Activated T-helper 9 cell treated with anti-CD3 and anti-CD28 coated beads, Interleukin-2, amount 50 U/mL, for 16 hours (primary cell): ENCODE measurements at regions not wholly inside any gene's neighbourhood (a gene's known extent, or its start where the extent isn't known, plus 50 kb on each side); places are given as distances from the start of the nearest gene placed in this dataset.

ENCODE experiments used
- DNase-seq: peaks from one replicate; pipeline ENCODE4 v3.0.0-alpha.2; 2020; ENCODE audit warnings: low read depth

- DNase-seq, result no peak
These were observed 402.1 kb downstream of the DIRAS2 start for GRCh38 chr9:90240541-90240940.

- no peak for DNase-seq
These were observed 397.0 kb downstream of the DIRAS2 start for GRCh38 chr9:90245661-90246060.

- no peak for DNase-seq
These were observed 393.5 kb downstream of the DIRAS2 start for GRCh38 chr9:90249094-90249493.

GRCh38 chr9:90251316-90251715, 391.3 kb downstream of the DIRAS2 start:
- no peak for DNase-seq

DNA sequence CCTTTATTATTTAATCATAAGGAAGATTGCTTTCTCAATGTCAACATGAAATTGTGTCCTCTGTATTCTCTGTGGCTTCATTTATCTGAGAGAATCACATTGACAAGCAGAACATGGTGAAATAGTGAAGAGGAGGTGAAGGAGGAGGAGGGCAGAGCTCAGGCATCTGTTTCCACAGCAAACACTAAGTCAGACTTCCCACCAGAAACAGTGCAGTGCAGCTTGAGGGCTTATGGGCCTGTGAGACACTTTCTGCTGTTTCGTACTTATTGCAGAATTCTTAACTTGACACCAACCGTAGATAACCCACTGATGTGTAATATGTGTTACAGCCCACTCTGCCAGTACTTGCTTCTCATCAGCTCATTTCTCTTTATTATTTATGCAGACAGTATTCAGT, 386.3 kb downstream of the DIRAS2 start:
- no peak for DNase-seq

DNA sequence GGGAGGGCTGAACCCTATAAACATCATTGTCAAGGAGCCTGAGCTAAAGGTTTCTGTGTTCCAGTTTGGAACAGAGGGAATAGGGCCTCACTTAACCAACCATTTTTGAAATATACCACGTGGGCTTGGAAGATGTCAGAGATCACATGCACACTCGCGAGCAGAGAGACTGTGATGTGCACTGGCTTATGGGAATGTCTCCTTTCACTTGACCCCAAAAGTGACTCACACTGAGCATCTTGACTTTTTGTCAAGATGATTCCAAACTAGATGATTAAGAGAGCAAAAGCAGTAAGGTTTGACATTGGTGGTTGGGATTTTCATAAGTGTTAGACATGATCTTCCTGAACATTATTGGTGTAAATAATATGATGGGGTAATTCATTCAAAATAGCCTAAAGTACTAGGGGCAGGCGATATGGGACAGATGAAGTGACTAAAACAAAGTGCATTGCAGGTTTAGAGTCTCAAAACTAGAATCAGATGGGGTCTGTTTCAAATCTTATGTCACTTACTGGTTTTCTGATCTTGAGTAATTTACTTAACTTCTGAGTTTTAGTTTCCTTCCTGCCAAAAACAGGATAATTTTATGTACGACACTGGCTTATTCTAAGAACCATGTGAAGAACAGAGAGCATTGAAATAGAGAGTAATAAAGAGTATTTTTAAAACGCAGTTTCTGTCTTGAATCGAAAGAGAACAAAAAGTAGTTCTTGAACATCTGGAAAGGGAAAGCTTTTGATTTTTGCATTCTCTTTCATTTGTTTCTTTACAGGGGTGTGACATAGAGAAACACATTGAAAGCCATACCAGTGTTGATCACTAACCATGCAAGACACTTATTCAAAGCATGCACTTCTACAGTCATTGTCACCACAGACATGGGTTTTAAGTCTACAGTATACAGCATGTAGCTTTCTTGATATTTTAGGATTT, 383.0 kb downstream of the DIRAS2 start:
- DNase-seq, result no peak

GRCh38 chr9:90261698-90262097, 380.9 kb downstream of the DIRAS2 start:
- no peak for DNase-seq

GRCh38 chr9:90268613-90269012, 374.0 kb downstream of the DIRAS2 start:
- DNase-seq, result no peak

GRCh38 chr9:90271707-90272106, 370.9 kb downstream of the DIRAS2 start:
- DNase-seq, result no peak

- DNase-seq, result no peak
These were observed 367.9 kb downstream of the DIRAS2 start for GRCh38 chr9:90274725-90275124.

GRCh38 chr9:90285946-90286345, 356.7 kb downstream of the DIRAS2 start:
- DNase-seq, result no peak

DNA sequence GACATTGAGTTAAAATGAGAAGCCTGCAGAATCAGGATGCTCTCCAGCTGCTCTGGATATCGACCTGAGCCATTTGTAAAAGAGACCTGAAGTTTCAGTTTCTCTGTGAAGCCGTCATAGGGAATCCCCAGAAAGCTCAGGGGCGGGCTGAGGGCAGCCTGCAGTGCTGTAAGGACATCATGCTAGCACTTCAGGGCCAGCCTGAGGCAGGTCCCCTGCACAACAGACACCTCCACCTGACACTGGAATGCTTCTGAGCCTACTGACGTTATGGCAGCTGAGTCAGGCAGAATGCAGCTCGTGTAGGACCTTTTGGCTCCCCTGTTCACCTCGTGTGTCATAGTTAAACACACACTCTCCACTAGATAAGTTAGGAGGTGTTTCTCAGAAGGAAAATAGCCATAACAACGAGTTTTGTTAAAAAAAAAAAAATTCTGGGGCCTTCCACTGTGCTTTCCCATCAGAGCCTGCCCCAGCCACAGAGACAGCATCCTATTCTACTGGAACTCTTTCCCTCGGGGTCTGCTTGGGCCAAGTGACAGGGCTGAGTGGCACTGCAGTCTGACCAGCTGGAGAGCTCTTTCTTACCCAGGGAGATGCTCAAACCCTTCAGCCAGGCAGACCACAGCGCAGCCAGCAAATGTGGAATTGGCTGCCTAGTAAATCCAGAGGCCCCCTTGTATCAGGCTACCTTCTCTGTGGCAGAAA, 354.9 kb downstream of the DIRAS2 start:
- DNase-seq, result no peak

- DNase-seq, result no peak
These were observed 354.4 kb downstream of the DIRAS2 start for GRCh38 chr9:90288275-90288639.

- no peak for DNase-seq
These were observed 351.7 kb downstream of the DIRAS2 start for GRCh38 chr9:90290716-90291485.

DNA sequence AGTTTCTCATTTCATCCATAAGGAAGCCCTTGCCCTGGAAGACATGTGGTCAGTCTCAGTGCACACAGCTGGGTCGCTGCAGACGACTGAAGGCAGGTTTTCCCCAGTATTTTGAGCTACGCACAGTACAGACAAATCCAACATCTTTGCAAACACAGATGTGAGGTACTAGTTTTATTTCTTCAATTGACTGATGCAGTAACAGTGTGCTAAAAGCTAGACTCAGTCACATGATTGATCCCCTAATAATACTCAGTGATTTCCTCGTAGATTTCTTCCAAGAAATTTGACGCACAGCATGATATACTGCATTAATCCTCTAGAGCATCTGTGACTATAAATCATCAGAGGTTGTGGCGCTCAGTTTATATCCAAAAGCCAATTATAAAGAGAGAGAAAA, 346.1 kb downstream of the DIRAS2 start:
- no peak for DNase-seq

DNA sequence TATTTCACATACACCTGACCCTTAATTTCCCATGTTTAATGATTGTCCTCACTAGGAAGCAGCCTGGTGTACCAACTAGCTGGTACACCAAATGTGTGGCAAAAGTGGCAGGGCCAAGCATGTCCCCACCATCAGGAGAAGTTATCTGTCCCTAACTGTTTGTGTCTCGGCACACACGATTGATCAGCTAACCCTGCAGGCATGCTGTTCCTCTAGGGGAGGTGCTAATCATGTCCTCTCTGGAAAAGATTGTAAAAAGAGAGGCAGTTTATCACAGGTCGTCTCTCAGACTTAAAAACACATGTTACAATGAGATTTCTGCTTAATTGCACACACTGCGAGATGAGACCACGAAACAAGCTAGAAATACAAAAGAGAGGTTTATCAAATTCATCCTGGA, 342.7 kb downstream of the DIRAS2 start:
- DNase-seq, result no peak

DNA sequence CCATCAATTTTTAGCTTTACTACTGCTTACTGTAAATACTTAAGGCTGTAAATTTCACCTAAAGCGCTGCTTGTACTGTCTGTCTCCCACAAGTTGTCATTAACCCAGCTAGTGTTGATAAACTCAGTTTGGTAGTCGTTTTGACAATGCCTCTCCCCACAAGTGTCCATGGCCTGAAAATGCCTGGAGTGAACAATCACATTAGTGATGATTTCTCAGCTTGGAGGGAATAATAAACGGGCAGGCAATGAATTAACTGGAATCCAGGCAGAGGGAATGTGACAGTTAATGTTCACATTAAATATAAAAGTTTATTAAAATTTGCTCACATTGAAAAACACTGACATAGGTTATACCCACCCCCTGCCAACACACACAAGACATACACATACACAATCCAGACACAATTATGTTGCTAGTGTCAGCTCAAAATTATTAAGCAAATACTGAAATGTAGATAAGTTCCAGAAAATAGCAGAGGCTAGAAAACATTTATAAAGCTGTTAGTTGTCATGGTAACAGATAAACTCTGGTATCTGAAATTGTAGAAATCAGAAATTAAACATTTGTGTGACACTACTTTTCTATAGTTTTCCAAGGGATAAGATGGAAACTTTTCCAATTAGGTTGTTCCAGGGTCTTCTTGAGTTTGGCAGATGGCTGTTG, 341.9 kb downstream of the DIRAS2 start:
- DNase-seq, result no peak

DNA sequence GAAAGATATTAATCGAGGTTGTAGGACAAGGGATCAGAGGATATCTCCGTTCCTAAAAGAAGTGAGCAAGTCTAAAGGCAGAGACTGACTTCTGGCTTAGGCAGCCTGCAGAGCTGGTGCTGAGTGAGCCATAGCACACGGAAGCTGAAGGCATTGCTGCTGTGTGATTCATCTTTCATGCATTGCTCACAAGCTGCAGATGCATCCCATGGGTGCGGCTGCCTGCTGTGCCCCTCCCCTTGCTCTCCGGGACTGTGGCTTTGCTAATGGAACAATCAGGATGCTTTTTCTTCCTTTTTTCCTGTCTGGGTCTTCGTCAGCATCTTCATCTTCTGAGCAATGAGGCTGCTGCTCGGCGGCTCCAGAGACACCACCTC, 341.4 kb downstream of the DIRAS2 start:
- DNase-seq, result no peak

DNA sequence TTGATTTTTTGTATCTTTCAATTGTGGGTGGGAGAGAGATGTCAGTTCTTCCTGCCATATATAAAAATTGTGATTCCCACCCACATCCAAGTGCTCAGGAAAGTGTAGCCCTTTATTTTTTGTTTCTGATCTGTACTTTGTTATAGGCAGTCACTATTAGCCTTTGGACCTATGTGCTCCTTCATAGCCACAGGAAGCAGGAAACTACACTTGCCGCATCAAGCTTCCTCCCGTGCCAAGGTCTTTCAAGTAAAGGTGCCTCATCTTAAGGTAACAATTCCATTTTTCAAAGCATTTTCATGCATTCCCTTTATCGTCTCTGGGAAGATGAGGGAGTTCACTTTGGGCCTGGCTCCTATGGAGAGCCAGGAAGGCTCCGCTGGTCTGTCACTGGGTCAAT, 339.0 kb downstream of the DIRAS2 start:
- DNase-seq, result no peak

DNA sequence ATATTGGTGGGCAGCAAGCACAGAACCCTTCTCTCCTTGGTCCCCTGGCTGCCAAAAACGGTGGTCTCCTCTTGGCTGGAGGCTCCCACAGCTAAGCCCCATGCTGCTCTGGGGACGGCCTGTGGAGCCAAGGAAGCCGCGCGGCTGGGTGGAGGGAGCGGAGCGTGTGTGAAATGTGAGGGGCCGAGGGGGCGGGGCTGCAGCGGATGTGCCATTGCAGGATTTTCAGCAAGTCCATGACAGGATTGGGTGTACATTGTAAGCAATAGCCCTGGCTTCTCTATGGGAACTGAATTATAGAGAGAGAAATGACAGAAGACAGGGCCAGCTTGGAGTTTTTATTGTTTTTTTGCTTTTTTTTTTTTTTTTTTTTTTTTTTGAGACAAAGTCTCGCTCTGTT, 336.5 kb downstream of the DIRAS2 start:
- no peak for DNase-seq

DNA sequence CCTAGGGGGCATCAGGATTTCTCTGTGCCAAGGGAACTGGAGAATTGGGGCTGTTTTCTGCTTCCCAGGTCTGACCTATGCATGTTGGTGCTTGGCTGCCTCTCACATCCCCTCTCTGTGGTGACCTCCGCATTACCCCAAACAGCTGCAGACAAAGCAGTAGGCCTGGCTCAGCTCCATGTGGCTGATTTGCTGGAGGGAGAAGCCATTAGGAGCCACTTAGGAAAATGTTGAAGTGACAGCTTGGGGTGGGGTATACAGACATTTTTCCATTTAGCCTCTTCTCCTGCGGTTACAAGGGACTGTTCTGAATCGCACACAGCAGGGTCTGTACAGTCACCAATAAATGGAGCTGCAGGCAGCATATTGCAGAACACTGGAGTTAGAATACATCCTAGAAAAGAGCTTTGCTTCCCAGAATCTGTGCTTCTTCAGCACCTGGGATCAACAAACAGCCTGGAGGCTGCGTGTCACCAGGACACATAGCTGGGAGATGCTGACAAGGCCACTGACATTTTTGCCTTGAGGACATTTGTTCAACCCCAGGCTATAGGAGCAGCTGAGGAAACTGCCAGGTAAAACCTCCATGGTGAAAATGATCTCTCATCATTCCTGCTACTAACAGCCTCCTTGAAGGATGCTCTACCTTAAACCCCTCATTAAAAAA, 335.3 kb downstream of the DIRAS2 start:
- DNase-seq, result no peak

DNA sequence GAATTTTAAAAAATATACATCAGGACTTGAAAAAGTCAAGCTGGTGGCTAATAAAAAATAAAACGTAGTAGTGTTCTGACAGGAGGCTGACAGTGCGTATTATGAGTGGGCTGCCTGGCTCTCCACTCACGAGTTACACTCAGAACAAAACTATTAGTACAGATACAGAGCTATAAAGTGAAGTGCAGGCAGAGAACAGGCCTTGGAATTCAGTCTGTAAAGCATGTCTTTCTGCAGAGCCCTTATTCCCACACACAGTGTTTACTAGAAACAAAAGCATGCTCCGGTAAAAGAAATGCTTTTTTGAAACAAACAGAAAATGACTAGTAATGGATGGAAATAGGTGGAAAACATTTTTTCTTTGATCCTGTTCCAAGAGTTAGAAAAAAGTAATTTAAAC, 334.7 kb downstream of the DIRAS2 start:
- DNase-seq, result no peak
